HUES64 (cell line): ENCODE measurements at regions not wholly inside any gene's neighbourhood (a gene's known extent, or its start where the extent isn't known, plus 50 kb on each side); places are given as distances from the start of the nearest gene placed in this dataset.
"Not testable (repeated sequence)": the region's sequence is repeated elsewhere in the genome, so short reads cannot be mapped to it uniquely, and the experiment has no call there.

Experiments used
- H3K27ac ChIP-seq: 2 replicates; pipeline ENCODE4 v1.7.0; 2013; ENCODE audit warnings: low read depth, low read length, inconsistent platforms
- H3K27me3 ChIP-seq: 2 replicates; pipeline ENCODE4 v1.6.1; 2013; ENCODE audit warnings: mild to moderate bottlenecking, low read length; ENCODE audit not compliant: insufficient read depth
- H3K36me3 ChIP-seq: 2 replicates; pipeline ENCODE4 v1.6.1; 2013; ENCODE audit warnings: mild to moderate bottlenecking, low read length; ENCODE audit not compliant: insufficient read depth
- H3K4me1 ChIP-seq: 2 replicates; pipeline ENCODE4 v1.6.1; 2013; ENCODE audit warnings: mild to moderate bottlenecking, low read length, moderate library complexity; ENCODE audit not compliant: insufficient read depth
- H3K4me3 ChIP-seq: 2 replicates; pipeline ENCODE4 v1.5.1; 2013; ENCODE audit warnings: mild to moderate bottlenecking, low read length, moderate library complexity
- H3K9ac ChIP-seq: 2 replicates; pipeline ENCODE4 v1.6.1; 2013; ENCODE audit warnings: mild to moderate bottlenecking, low read depth, low read length
- H3K9me3 ChIP-seq: 2 replicates; pipeline ENCODE4 v1.6.1; 2013; ENCODE audit warnings: low read depth, low read length; ENCODE audit not compliant: insufficient read depth
- WGBS: fragments of 150-250, 120-280 bp; methylation state at CpG from one replicate; pipeline ENCODE4 v1.1.7; 2013; ENCODE audit warnings: missing lambda C conversion rate; 5-methylcytosine and 5-hydroxymethylcytosine counted together

DNA sequence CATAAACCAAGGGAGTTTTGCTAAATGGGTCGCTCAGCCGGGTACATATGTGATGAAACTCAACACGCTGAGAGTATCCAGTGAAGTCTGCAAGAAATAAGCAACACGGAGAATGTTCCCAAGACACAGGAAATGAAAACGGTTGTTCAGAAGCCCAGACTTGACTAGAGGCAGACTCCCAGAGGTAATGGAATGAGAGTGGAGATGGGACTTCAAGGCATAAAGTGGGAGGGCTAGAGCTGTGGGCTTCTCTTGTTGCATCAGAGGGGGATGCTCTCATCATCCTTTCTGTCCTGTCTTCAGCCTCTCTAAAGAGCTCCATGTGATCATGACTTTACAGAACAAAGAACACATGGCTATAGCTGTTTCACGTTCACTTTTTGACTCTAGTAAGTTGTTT lies 88.3 kb downstream of the BAMBI start:
- 87% methylated on average over 6 of the region's 6 CpGs for WGBS
- Histone ChIP-seq H3K27me3 (no peaks in the 10 kb centered on the region), H3K36me3 (no peaks in the 10 kb centered on the region), H3K4me1 (peaks cover 26% of the 10 kb centered on the region), H3K27ac (no peak overlapping the region), H3K9ac (no peak overlapping the region), H3K9me3 (peaks cover 3% of the 10 kb centered on the region; the same call in 1 of the 2 replicates), H3K4me3 (no peak overlapping the region)

DNA sequence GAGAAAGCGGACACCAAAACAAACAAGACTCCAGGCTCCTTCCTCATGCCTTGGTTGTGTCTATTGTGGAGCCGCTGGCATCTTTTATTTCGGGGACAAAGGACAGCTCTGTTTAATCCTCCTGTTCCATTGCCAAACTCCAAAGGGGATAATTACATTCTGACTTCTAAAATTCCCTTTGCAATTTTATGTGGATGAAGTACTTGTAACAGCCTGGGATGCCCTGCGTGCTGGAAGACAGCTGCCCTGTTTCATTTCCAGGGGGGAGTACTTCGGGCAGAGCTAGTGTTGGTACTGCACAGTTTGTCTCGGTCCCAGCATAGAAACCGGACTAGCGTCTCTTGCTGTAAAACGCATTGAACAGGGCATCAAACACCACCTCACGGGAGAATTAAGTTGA lies 90.9 kb downstream of the BAMBI start:
- peaks cover 9% of the 10 kb centered on the region for H3K4me1 ChIP-seq
- WGBS = 95% methylated on average over 10 of the region's 10 CpGs
- peaks cover 7% of the 10 kb centered on the region; the same call in 1 of the 2 replicates for H3K9me3 ChIP-seq
- H3K27me3 ChIP-seq = no peaks in the 10 kb centered on the region
- H3K4me3 ChIP-seq = no peak overlapping the region
- H3K27ac ChIP-seq = no peak overlapping the region
- H3K36me3 ChIP-seq = no peaks in the 10 kb centered on the region
- H3K9ac ChIP-seq = no peak overlapping the region

DNA sequence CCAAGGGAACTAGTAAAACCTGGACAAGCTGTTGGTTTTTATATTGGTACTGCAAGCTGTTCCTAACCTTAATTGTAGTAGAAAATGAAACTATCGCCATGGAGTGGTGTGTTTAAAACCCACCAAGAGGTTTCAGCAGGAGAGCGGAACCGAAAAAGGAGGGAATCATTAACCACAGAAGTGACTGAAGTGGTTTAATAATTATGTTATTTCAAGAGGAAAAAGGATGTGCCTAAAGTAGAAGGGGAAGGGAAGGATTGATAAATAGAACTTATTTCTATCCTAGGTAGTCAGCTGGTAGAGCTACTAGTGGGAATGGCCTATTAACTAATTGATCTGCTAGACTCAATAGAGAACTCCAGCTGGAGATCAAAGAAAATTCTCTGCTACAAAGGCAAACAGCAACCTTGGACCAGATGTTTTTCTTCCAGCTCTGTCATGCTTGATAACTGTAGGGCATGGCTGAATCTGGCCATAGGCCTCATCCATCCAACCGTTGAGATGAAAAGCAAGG lies 91.8 kb downstream of the BAMBI start:
- Histone ChIP-seq H3K36me3 (no peaks in the 10 kb centered on the region), H3K9ac (no peak overlapping the region), H3K27me3 (no peaks in the 10 kb centered on the region), H3K9me3 (peaks cover 7% of the 10 kb centered on the region; the same call in 1 of the 2 replicates), H3K27ac (no peak overlapping the region), H3K4me3 (no peak overlapping the region), H3K4me1 (peaks cover under 1% of the 10 kb centered on the region; the same call in 1 of the 2 replicates)
- 94% methylated on average over 4 of the region's 4 CpGs for WGBS

DNA sequence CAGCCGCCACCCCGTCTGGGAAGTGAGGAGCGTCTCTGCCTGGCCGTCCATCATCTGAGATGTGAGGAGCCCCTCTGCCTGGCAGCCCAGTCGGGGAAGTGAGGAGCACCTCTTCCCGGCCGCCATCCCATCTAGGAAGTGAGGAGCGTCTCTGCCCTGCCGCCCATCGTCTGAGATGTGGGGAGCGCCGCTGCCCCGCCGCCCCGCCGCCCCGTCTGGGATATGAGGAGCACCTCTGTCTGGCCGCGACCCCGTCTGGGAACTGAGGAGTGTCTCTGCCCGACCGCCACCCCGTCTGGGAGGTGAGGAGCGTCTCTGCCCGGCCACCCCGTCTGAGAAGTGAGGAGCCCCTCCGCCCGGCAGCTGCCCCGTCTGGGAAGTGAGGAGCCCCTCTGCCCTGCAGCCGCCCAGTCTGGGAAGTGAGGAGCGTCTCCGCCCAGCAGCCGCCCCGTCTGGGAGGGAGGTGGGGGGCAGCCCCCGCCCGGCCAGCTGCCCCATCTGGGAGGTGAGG lies 94.3 kb downstream of the BAMBI start:
- H3K27me3 ChIP-seq, H3K27ac ChIP-seq, H3K4me1 ChIP-seq, H3K36me3 ChIP-seq, H3K9ac ChIP-seq, H3K4me3 ChIP-seq, H3K9me3 ChIP-seq: not testable (repeated sequence)
- 96% methylated on average over 35 of the region's 36 CpGs for WGBS

DNA sequence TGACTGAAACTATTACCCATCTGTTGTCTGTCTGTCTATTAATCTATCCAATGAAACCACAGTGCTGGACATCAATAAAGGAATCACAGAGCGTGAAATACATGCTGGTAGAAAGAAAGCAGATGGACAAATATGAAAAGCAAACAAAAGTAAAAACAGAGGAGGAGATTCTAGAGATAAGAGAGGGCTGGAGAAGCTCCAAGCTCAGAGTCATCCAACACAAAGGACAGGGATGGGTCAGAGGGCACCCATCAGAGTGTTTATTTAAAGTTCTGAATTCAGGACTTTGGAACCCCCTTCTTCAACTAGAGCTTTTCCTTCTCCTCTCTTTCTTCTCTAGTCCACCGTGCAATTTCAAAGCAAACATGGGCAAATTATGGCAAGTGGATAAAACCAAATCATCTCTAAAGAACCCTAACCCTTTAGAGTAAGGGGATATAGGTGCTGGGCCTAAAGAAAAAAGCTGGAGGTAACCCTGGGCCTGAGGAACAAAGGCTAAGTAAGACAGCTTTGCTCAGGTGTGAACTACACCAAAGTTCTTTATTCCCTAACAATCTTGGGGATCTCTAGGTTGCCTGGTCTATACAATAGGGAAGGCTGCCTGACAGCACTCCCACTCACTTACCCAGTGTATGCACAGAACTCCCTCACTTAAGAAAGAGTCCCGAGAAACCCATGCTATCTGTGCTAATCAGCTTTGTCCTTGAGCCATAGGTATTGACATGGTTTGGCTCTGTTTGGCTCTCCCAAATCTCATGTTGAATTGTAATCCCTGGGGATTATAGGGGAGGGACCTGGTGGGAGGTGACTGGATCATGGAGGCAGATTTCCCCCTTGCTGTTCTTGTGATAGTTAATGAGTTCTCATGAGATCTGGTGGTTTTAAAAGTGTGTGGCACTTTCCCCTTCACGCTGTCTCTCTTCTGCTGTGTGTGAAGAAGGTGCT lies 97.0 kb downstream of the BAMBI start:
- Histone ChIP-seq H3K36me3 (no peaks in the 10 kb centered on the region), H3K4me3 (no peak overlapping the region), H3K4me1 (no peaks in the 10 kb centered on the region), H3K9me3 (peaks cover 7% of the 10 kb centered on the region; the same call in 1 of the 2 replicates), H3K27ac (no peak overlapping the region), H3K9ac (no peak overlapping the region), H3K27me3 (no peaks in the 10 kb centered on the region)
- 85% methylated on average over 4 of the region's 4 CpGs for WGBS

DNA sequence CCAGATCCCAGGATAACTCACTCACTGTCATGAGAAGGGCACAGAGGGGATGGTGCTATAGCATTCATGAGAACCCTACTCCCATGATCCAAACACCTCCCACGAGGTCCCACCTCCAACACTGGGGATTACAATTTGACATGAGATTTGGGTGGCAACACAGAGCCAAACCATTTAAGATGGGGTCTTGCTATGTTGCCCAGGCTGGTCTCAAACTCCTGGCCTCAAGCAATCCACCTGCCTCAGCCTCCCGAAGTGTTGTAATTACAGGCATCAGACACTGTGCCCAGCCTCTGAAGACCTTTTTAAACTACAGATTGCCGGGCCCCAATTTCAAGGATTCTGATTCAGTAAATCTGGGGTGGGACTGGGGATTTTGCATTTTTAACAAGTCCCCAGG lies 98.5 kb downstream of the BAMBI start:
- no peak overlapping the region for H3K9ac ChIP-seq
- H3K27me3 ChIP-seq = no peaks in the 10 kb centered on the region
- 92% methylated on average over 3 of the region's 3 CpGs for WGBS
- H3K4me3 ChIP-seq = no peak overlapping the region
- H3K9me3 ChIP-seq = peaks cover 5% of the 10 kb centered on the region; the same call in 1 of the 2 replicates
- H3K4me1 ChIP-seq = no peaks in the 10 kb centered on the region
- H3K27ac ChIP-seq = no peak overlapping the region
- no peaks in the 10 kb centered on the region for H3K36me3 ChIP-seq

DNA sequence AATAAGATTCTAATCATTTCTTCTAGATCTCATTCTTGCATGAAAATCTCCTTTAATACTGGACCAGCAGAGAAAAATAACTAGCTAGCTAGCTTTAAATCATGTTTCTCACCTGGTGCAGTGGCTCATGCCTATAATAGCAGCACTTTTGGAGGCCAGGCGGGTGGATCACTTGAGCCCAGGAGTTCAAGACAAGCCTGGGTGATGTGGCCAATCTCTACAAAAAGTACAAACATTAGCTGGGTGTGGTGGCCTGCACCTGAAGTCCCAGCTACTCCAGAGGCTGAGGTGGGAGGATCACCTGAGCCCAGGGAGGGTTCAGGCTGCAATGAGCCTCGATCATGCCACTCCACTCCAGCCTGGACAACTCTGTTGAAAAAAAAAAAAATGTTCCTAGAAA lies 99.2 kb downstream of the BAMBI start:
- Histone ChIP-seq H3K27me3 (no peaks in the 10 kb centered on the region), H3K9me3 (no peaks in the 10 kb centered on the region), H3K4me3 (no peak overlapping the region), H3K4me1 (no peaks in the 10 kb centered on the region), H3K27ac (no peak overlapping the region), H3K36me3 (no peaks in the 10 kb centered on the region), H3K9ac (no peak overlapping the region)
- WGBS = 100% methylated on average over 2 of the region's 2 CpGs

DNA sequence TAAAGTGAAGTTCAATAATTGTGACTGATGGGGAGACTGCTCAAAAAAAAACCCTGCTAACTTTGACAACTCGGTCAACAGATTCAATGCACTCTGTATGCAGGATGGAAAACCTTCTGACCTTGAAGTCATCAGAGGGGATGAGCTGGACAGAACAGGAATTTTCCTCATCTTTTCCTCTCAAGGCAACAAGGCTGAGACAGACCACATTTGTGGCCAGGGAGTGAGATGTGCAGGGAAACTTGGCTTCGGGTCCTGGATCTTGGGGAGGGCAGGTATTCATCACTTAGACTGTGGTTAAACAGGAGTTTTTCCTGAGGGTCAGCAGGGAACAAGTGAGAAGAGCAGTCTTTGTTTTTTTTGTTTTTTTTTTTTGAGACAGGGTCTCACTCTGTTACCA lies 100.6 kb downstream of the BAMBI start:
- H3K27ac ChIP-seq = no peak overlapping the region
- H3K4me1 ChIP-seq = no peaks in the 10 kb centered on the region
- no peak overlapping the region for H3K4me3 ChIP-seq
- WGBS = 93% methylated on average over 2 of the region's 2 CpGs
- no peaks in the 10 kb centered on the region for H3K36me3 ChIP-seq
- no peaks in the 10 kb centered on the region for H3K9me3 ChIP-seq
- no peak overlapping the region for H3K9ac ChIP-seq
- no peaks in the 10 kb centered on the region for H3K27me3 ChIP-seq

DNA sequence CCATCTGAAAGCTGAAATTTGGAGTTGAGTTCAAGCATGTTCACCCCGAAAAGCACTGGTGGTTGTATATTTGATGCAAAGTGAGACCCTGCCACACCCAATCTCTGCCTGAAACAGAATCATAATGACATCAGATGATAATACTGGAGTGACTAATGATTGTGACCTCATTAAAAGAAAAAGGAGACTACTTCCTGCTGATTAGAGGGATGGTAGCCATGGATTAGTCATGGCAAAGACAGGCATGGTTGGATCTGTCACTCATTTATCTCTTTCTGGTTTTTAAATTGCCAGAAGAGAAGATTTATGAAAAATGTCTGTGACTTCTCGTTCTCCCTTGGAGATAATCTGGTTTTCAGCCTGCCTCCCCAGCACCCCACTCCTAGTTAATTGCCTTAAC lies 101.2 kb downstream of the BAMBI start:
- Histone ChIP-seq H3K36me3 (no peaks in the 10 kb centered on the region), H3K4me1 (no peaks in the 10 kb centered on the region), H3K9me3 (no peaks in the 10 kb centered on the region), H3K27ac (no peak overlapping the region), H3K9ac (no peak overlapping the region), H3K4me3 (no peak overlapping the region), H3K27me3 (no peaks in the 10 kb centered on the region)
- 86% methylated on average over 2 of the region's 2 CpGs for WGBS

DNA sequence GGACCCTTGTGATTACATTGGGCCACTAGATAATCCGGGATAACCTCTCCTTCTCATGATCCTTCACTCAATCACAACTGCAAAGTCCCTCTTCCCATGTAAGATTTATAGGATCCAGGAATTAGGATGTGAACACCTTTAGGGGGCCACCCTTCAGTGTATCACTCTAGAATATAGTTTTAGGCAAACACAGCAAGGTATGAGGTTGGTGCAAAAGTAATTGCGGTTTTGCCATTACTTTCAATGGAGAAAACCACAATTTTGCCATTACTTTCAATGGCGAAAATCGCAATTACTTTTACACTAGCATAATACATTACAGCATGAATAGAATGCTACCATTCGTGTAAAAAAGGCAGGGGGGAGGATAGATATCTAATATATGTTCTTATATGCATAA lies 104.0 kb downstream of the BAMBI start:
- H3K27ac ChIP-seq = no peak overlapping the region
- H3K9ac ChIP-seq = no peak overlapping the region
- no peaks in the 10 kb centered on the region for H3K9me3 ChIP-seq
- H3K36me3 ChIP-seq = no peaks in the 10 kb centered on the region
- no peaks in the 10 kb centered on the region for H3K27me3 ChIP-seq
- H3K4me3 ChIP-seq = no peak overlapping the region
- peaks cover 10% of the 10 kb centered on the region for H3K4me1 ChIP-seq
- 97% methylated on average over 3 of the region's 5 CpGs for WGBS

DNA sequence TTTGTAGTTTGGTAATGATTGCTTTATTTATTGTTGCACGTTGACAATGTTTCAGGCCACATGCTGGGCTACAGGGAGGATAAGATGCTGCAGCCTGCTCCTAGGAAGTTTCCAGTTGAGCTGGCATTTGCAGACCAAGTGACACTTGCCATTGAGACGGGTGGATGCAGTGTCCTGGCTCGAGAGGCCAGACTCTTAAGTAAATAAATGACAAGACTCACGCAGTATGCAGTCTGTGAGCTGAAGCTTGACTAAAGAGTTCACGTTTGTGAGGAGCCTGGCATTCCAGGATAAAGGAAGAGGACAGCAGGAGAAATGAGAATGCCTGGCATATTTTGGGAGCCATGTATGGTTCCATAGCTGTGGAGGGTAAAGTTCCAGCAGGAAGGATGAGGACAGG lies 105.8 kb downstream of the BAMBI start:
- no peak overlapping the region for H3K9ac ChIP-seq
- H3K36me3 ChIP-seq = no peaks in the 10 kb centered on the region
- no peak overlapping the region for H3K27ac ChIP-seq
- no peak overlapping the region for H3K4me3 ChIP-seq
- 67% methylated on average over 5 of the region's 5 CpGs for WGBS
- no peaks in the 10 kb centered on the region for H3K9me3 ChIP-seq
- no peaks in the 10 kb centered on the region for H3K27me3 ChIP-seq
- H3K4me1 ChIP-seq = peaks cover 10% of the 10 kb centered on the region
